ENCODE measurements at regions not wholly inside any gene's neighbourhood (a gene's known extent, or its start where the extent isn't known, plus 50 kb on each side); places are given as distances from the start of the nearest gene placed in this dataset.

DNA sequence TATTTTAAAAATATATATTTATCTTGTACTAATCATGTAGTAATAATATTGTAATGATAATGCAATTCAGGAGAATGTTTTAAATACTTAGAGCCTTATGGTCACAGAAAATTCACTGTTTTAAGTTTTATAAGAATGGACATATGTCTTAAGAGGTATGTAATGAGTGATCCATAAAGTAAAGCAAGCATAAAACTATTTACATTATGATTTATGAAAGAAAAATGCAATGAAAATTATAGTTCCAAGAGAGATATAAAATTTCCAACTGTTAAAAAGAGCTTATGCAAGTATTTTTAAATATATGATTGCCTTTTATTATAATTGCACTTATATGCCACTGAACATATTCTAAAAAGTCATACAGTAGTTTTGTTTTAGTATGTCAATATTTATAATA lies 157.5 kb upstream of the TARS1 start:
- TF ChIP-seq POLR2A (IDR thresholded peaks at IDR 0.05), result no peak
- TF ChIP-seq, protein P1, sequence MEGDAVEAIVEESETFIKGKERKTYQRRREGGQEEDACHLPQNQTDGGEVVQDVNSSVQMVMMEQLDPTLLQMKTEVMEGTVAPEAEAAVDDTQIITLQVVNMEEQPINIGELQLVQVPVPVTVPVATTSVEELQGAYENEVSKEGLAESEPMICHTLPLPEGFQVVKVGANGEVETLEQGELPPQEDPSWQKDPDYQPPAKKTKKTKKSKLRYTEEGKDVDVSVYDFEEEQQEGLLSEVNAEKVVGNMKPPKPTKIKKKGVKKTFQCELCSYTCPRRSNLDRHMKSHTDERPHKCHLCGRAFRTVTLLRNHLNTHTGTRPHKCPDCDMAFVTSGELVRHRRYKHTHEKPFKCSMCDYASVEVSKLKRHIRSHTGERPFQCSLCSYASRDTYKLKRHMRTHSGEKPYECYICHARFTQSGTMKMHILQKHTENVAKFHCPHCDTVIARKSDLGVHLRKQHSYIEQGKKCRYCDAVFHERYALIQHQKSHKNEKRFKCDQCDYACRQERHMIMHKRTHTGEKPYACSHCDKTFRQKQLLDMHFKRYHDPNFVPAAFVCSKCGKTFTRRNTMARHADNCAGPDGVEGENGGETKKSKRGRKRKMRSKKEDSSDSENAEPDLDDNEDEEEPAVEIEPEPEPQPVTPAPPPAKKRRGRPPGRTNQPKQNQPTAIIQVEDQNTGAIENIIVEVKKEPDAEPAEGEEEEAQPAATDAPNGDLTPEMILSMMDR (IDR thresholded peaks at IDR 0.05), result no peak

All from vagina (tissue), 2 donors.